Liver (tissue), 3 donors: ENCODE measurements at regions not wholly inside any gene's neighbourhood (a gene's known extent, or its start where the extent isn't known, plus 50 kb on each side); places are given as distances from the start of the nearest gene placed in this dataset.

ENCODE experiments used
- CTCF ChIP-seq: fragments of 150-350 bp; IDR thresholded peaks from 2 replicates; pipeline ENCODE4 v1.5.1; 2017; ENCODE audit warnings: improper control_type of control experiment, low read depth, low read length; ENCODE audit not compliant: missing input control
- EGR1 ChIP-seq, 2 donors: IDR thresholded peaks; 2 replicates each; pipeline ENCODE4 v1.6.1; 2016 to 2018; ENCODE audit warnings: antibody characterized with exemption in 2 of 2, low read depth in 2 of 2
- TAF1 ChIP-seq: conservative IDR thresholded peaks from 2 replicates; pipeline ENCODE4 v1.6.1; 2016; ENCODE audit warnings: antibody characterized with exemption, mild to moderate bottlenecking
- YY1 ChIP-seq: IDR thresholded peaks from 2 replicates; pipeline ENCODE4 v1.6.1; 2016; ENCODE audit warnings: antibody characterized with exemption, mild to moderate bottlenecking
- TF ChIP-seq, protein P1 (sequence below): IDR thresholded peaks from 2 replicates; pipeline ENCODE4 v1.6.1; 2016; ENCODE audit warnings: antibody characterized with exemption
- TF ChIP-seq, protein P2 (sequence below): IDR thresholded peaks from 2 replicates; pipeline ENCODE4 v1.6.1; 2016; ENCODE audit warnings: antibody characterized with exemption
- donor health status: healthy.
- donor health status: healthy.

DNA sequence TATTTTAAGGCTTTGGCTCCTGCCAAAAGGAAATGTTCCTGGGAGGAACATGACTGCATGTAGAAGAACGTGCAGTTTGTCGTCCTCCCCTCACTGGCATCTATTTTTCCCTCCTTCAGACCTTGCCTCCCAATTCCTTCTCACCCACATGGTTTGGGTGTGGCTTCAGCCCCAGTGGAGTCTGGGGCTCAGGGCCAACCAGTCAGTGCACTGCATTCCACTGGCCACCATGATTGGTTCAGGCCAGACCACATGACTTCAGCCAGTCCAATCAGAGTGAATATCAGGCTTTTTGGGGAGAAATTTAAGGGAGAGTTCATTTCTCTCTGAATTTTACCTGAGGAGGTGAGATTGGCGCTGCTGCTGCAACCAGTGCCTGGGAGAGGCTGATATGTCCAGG, 171.6 kb downstream of the ZIC5 start:
- TF ChIP-seq CTCF = no peak
- TF ChIP-seq TAF1 = no peak
- TF ChIP-seq EGR1 (IDR thresholded peaks at IDR 0.05; ENCODE audit: low read depth in 2 of 2) = no peak
- TF ChIP-seq, protein P1, sequence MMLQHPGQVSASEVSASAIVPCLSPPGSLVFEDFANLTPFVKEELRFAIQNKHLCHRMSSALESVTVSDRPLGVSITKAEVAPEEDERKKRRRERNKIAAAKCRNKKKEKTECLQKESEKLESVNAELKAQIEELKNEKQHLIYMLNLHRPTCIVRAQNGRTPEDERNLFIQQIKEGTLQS = no peak
- no peak for TF ChIP-seq YY1
- TF ChIP-seq, protein P2, sequence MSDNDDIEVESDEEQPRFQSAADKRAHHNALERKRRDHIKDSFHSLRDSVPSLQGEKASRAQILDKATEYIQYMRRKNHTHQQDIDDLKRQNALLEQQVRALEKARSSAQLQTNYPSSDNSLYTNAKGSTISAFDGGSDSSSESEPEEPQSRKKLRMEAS = no peak
